LHCN-M2 (cell line): ENCODE measurements at regions not wholly inside any gene's neighbourhood (a gene's known extent, or its start where the extent isn't known, plus 50 kb on each side); places are given as distances from the start of the nearest gene placed in this dataset.
"Not testable (repeated sequence)": the region's sequence is repeated elsewhere in the genome, so short reads cannot be mapped to it uniquely, and the experiment has no call there.

ENCODE experiments used
- DNase-seq: peaks from one replicate; pipeline ENCODE4 v3.0.0-alpha.2; 2012; ENCODE audit warnings: low read depth

GRCh38 chr6:122859676-122860075 is 70.6 kb downstream of the SMPDL3A start:
- DNase-seq, result no peak

- no peak for DNase-seq
Observed at GRCh38 chr6:122861594-122861993, 72.5 kb downstream of the SMPDL3A start.

- DNase-seq, result no peak
Observed at GRCh38 chr6:122868137-122868536, 79.1 kb downstream of the SMPDL3A start.

- peak; percentile 50 for DNase-seq
Observed at GRCh38 chr6:122869437-122870024, 80.5 kb downstream of the SMPDL3A start.

- DNase-seq, result no peak
Observed at GRCh38 chr6:122871079-122871478, 82.0 kb downstream of the SMPDL3A start.

- DNase-seq, result no peak
Observed at GRCh38 chr6:122872311-122872710, 83.3 kb downstream of the SMPDL3A start.

- DNase-seq, result no peak
Observed at GRCh38 chr6:122877302-122877701, 88.2 kb downstream of the SMPDL3A start.

- no peak for DNase-seq
Observed at GRCh38 chr6:122878796-122879195, 89.7 kb downstream of the SMPDL3A start.

GRCh38 chr6:122886481-122886880 is 97.4 kb downstream of the SMPDL3A start:
- DNase-seq, result no peak

GRCh38 chr6:122887941-122888340 is 98.9 kb downstream of the SMPDL3A start:
- DNase-seq, result no peak

- DNase-seq, result not testable (repeated sequence)
Observed at GRCh38 chr6:122888680-122889079, 99.6 kb downstream of the SMPDL3A start.

- DNase-seq, result no peak
Observed at GRCh38 chr6:122890250-122890649, 101.2 kb downstream of the SMPDL3A start.

GRCh38 chr6:122894791-122895190 is 101.2 kb upstream of the CLVS2 start:
- DNase-seq, result no peak

GRCh38 chr6:122902326-122902725 is 93.7 kb upstream of the CLVS2 start:
- DNase-seq, result no peak

GRCh38 chr6:122903266-122903915 is 92.6 kb upstream of the CLVS2 start:
- DNase-seq, result no peak

GRCh38 chr6:122904166-122904565 is 91.9 kb upstream of the CLVS2 start:
- no peak for DNase-seq

GRCh38 chr6:122913558-122913957 is 82.5 kb upstream of the CLVS2 start:
- no peak for DNase-seq

- no peak for DNase-seq
Observed at GRCh38 chr6:122918714-122919113, 77.3 kb upstream of the CLVS2 start.

- no peak for DNase-seq
Observed at GRCh38 chr6:122930252-122931180, 65.5 kb upstream of the CLVS2 start.

GRCh38 chr6:122931916-122932315 is 64.1 kb upstream of the CLVS2 start:
- no peak for DNase-seq

- not testable (repeated sequence) for DNase-seq
Observed at GRCh38 chr6:122944936-122945335, 51.1 kb upstream of the CLVS2 start.
